HT1080 (cell line): ENCODE measurements at regions not wholly inside any gene's neighbourhood (a gene's known extent, or its start where the extent isn't known, plus 50 kb on each side); places are given as distances from the start of the nearest gene placed in this dataset. TPM values are rescaled to one million over a fixed set of nuclear protein-coding genes. Genes with fewer than 3 reads are reported as not detected.

ENCODE experiments used
- small RNA-seq: library from RNA; depleted of rRNA; stranded (forward); fragments of <200 nt; gene quantifications from one replicate; pipeline ENCODE3, GENCODE V24; 2014

Small RNA genes in the stretch of these regions (small RNA-seq; reads per million reads assigned to genes)
- gene AC114811.1, result not detected
